Astrocyte of the spinal cord (primary cell): ENCODE measurements at regions not wholly inside any gene's neighbourhood (a gene's known extent, or its start where the extent isn't known, plus 50 kb on each side); places are given as distances from the start of the nearest gene placed in this dataset.
"Not testable (repeated sequence)": the region's sequence is repeated elsewhere in the genome, so short reads cannot be mapped to it uniquely, and the experiment has no call there.

ENCODE experiments used
- DNase-seq: peaks from one replicate; pipeline ENCODE4 v3.0.0; 2011; ENCODE audit warnings: low read depth, low spot score
- H3K4me3 ChIP-seq: 2 replicates; pipeline ENCODE4 v1.5.1; 2011; ENCODE audit warnings: low read depth, mild to moderate bottlenecking, low read length, moderate library complexity
- CTCF ChIP-seq: IDR thresholded peaks from 2 replicates; pipeline ENCODE4 v1.5.1; 2012; ENCODE audit warnings: low read depth, mild to moderate bottlenecking, low read length, inconsistent platforms
- in situ Hi-C: cut with HindIII; loops from 2 replicates; pipeline ENCODE4 v1.10.0; 2017; ENCODE audit warnings: low sequenced_read_pairs

DNA sequence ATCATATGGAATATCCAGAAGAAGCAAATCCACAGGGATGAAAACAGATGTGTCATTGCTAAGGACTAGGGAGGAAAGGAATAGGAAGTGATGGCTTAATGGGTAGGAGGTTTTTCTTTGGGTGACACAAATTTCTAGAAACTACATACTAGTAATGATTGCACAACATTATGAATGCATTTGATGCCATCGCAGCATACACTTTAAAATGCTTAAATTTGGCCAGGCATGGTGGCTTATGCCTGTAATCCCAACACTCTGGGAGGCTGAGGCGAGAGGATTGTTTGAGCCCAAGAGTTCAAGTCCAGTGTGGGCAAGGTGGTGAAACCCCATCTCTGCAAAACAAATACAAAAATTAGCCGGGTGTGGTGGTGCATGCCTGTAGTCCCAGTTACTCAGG, 1370.8 kb downstream of the AACS start:
- in situ Hi-C loops: no loop called here
- no peak overlapping the region for H3K4me3 ChIP-seq
- no peak for DNase-seq
- TF ChIP-seq CTCF: no peak

DNA sequence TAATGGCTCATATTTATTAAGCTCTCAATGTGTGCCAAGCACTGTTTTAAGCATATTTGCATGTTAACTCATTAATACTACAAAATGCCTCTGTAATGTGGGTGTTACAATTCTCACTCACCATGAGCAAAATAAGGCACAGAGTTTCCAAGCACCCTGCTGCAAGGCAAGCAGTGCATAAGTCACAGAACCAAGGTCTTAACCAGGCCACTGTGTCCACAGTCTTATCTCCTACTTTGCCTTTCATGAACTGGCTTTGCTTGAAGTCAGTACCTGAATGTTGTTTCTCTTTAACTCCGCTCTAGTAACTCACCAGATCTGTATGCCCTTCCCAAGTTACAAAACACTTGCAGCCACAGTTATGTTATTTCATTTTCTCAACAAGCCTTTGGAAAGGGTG, 1372.7 kb downstream of the AACS start:
- TF ChIP-seq CTCF: no peak
- in situ Hi-C loops: no loop called here
- H3K4me3 ChIP-seq: no peak overlapping the region
- no peak for DNase-seq

GRCh38 chr12:126443977-126444376, 1378.7 kb downstream of the AACS start:
- TF ChIP-seq CTCF: no peak
- in situ Hi-C loops: no loop called here

GRCh38 chr12:126447346-126447745, 1382.1 kb downstream of the AACS start:
- no peak for TF ChIP-seq CTCF
- no peak overlapping the region for H3K4me3 ChIP-seq
- in situ Hi-C loops: no loop called here
- no peak for DNase-seq

More at GRCh38 chr12:126443977-126444376, 1378.7 kb downstream of the AACS start:
- DNase-seq: no peak
- H3K4me3 ChIP-seq: no peak overlapping the region

GRCh38 chr12:126451809-126452208, 1386.6 kb downstream of the AACS start:
- no peak for DNase-seq
- no peak overlapping the region for H3K4me3 ChIP-seq
- TF ChIP-seq CTCF: no peak
- in situ Hi-C loops: no loop called here

- DNase-seq, in situ Hi-C loops: not testable (repeated sequence)
Observed at GRCh38 chr12:126452686-126453085, 1387.5 kb downstream of the AACS start.

DNA sequence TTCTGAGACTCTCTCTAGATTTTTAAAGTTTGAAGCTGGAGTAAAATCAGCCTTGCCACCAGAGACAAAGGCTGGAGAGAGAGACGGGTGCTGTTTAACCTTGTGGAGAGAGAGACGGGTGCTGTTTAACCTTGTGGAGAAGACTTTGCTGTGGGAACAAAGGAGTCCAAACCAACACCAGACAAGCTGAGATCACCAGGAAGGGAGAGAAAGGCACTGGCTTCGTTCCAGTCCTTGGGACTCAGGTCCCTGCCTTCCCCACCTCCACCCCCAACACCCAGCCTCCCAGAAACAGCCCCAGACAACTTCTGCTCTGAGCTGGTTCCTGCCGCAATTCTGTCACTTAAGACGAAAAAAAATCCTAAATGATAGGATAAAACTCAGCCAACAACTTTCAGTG, 1389.3 kb downstream of the AACS start:
- DNase-seq: no peak
- in situ Hi-C loops: no loop called here
- no peak overlapping the region for H3K4me3 ChIP-seq
- TF ChIP-seq CTCF: no peak

More at GRCh38 chr12:126452686-126453085, 1387.5 kb downstream of the AACS start:
- H3K4me3 ChIP-seq: not testable (repeated sequence)
